GM23338 (cell line): ENCODE measurements at regions not wholly inside any gene's neighbourhood (a gene's known extent, or its start where the extent isn't known, plus 50 kb on each side); places are given as distances from the start of the nearest gene placed in this dataset.

Experiments used
- ATAC-seq: fragments of 200-7000 bp; cut with Tn5 transposase; 3 replicates; pipeline ENCODE4 v1.9.1; 2020
- DNase-seq: peaks from one replicate; pipeline ENCODE4 v3.0.0-alpha.2; 2015; ENCODE audit warnings: low spot score
- H2AFZ ChIP-seq: fragments of 200-600 bp; sonication (generic); 2 replicates; pipeline ENCODE4 v1.8.0; 2016; ENCODE audit warnings: antibody characterized with exemption, mild to moderate bottlenecking, moderate library complexity
- H3F3A ChIP-seq: fragments of 200-600 bp; sonication (generic); replicated peaks from 2 replicates; pipeline ENCODE4 v1.8.0; 2017; ENCODE audit warnings: antibody characterized with exemption, mixed run types, low read depth
- H3K27ac ChIP-seq: fragments of 200-600 bp; sonication (generic); 2 replicates; pipeline ENCODE4 v1.6.1; 2016; ENCODE audit warnings: low read depth
- H3K27me3 ChIP-seq: fragments of 200-600 bp; sonication (generic); 2 replicates; pipeline ENCODE4 v1.8.0; 2016; ENCODE audit warnings: mild to moderate bottlenecking, mixed run types, moderate library complexity; ENCODE audit not compliant: insufficient read depth
- H3K36me3 ChIP-seq: fragments of 200-600 bp; sonication (generic); 2 replicates; pipeline ENCODE4 v1.8.0; 2016; ENCODE audit warnings: mild to moderate bottlenecking; ENCODE audit not compliant: insufficient read depth
- H3K4me1 ChIP-seq: fragments of 200-600 bp; sonication (generic); 2 replicates; pipeline ENCODE4 v1.8.0; 2016; ENCODE audit warnings: mild to moderate bottlenecking, moderate library complexity; ENCODE audit not compliant: insufficient read depth
- H3K4me2 ChIP-seq: fragments of 200-600 bp; sonication (generic); 2 replicates; pipeline ENCODE4 v1.7.1; 2017; ENCODE audit warnings: mixed run types
- H3K4me3 ChIP-seq: fragments of 200-600 bp; sonication (generic); 2 replicates; pipeline ENCODE4 v1.6.1; 2016; ENCODE audit warnings: mixed run types
- H3K79me2 ChIP-seq: fragments of 200-600 bp; sonication (generic); replicated peaks from 2 replicates; pipeline ENCODE4 v1.8.0; 2017; ENCODE audit warnings: mild to moderate bottlenecking; ENCODE audit not compliant: insufficient read depth
- H3K9me2 ChIP-seq: fragments of 200-600 bp; sonication (generic); 2 replicates; pipeline ENCODE4 v1.8.0; 2017; ENCODE audit not compliant: insufficient read depth
- H4K20me1 ChIP-seq: fragments of 200-600 bp; sonication (generic); replicated peaks from 2 replicates; pipeline ENCODE4 v1.8.0; 2017; ENCODE audit warnings: mild to moderate bottlenecking; ENCODE audit not compliant: insufficient read depth
- H3K27ac Mint-ChIP-seq: 2 replicates; pipeline ENCODE4 v1.8.0; 2020; ENCODE audit warnings: inconsistent platforms, mild to moderate bottlenecking, moderate library complexity, mixed read lengths
- H3K27me3 Mint-ChIP-seq: 3 replicates; pipeline ENCODE4 v1.8.0; 2022; ENCODE audit warnings: low read depth, mild to moderate bottlenecking, moderate library complexity, mixed read lengths, inconsistent platforms; ENCODE audit not compliant: insufficient read depth, poor library complexity
- H3K36me3 Mint-ChIP-seq: 3 replicates; pipeline ENCODE4 v1.8.0; 2021; ENCODE audit warnings: low read depth, mild to moderate bottlenecking, inconsistent platforms, moderate library complexity, mixed read lengths
- H3K4me1 Mint-ChIP-seq: 3 replicates; pipeline ENCODE4 v1.8.0; 2020; ENCODE audit warnings: mild to moderate bottlenecking, inconsistent platforms, mixed read lengths
- H3K4me3 Mint-ChIP-seq: 3 replicates; pipeline ENCODE4 v1.8.0; 2021; ENCODE audit warnings: moderate library complexity, mild to moderate bottlenecking, inconsistent platforms, mixed read lengths
- H3K9me3 Mint-ChIP-seq: 3 replicates; pipeline ENCODE4 v1.8.0; 2020; ENCODE audit warnings: moderate library complexity, mild to moderate bottlenecking, inconsistent platforms, mixed read lengths
- CREB1 ChIP-seq: fragments of 250-450 bp; sonication (Bioruptor Pico); IDR thresholded peaks from 2 replicates; pipeline ENCODE4 v1.5.0; 2020; ENCODE audit warnings: low read depth, mild to moderate bottlenecking, moderate library complexity
- CTCF ChIP-seq, 2 experiments: fragments of 200-600 bp in 1 of 2; sonication (generic) in 1 of 2; conservative IDR thresholded peaks; 2 replicates each; pipeline versions ENCODE4 v1.5.1 to v1.6.1; 2016 to 2017; ENCODE audit warnings: antibody characterized with exemption in 2 of 2, low read depth in 2 of 2, mild to moderate bottlenecking in 2 of 2, moderate library complexity in 1 of 2
- ETS1 ChIP-seq: IDR thresholded peaks from 2 replicates; pipeline ENCODE4 v1.6.1; 2016; ENCODE audit warnings: antibody characterized with exemption
- EZH2 ChIP-seq: fragments of 200-600 bp; sonication (generic); IDR thresholded peaks from one replicate; pipeline ENCODE4 v1.8.0; 2017; ENCODE audit warnings: antibody characterized with exemption, mild to moderate bottlenecking, low read depth; ENCODE audit not compliant: unreplicated experiment
- EZH2phosphoT487 ChIP-seq: fragments of 200-600 bp; sonication (generic); IDR thresholded peaks from one replicate; pipeline ENCODE4 v1.8.1; 2018; ENCODE audit warnings: antibody characterized with exemption; ENCODE audit not compliant: unreplicated experiment
- JUNB ChIP-seq: IDR thresholded peaks from one replicate; pipeline ENCODE4 v1.6.1; 2016; ENCODE audit warnings: antibody characterized with exemption; ENCODE audit not compliant: unreplicated experiment
- NANOG ChIP-seq: IDR thresholded peaks from 2 replicates; pipeline ENCODE4 v1.6.1; 2016; ENCODE audit warnings: antibody characterized with exemption, borderline replicate concordance
- POLR2AphosphoS5 ChIP-seq: IDR thresholded peaks from 2 replicates; pipeline ENCODE4 v1.6.1; 2016; ENCODE audit warnings: antibody characterized with exemption, low read depth
- REST ChIP-seq: IDR thresholded peaks from one replicate; pipeline ENCODE4 v1.6.1; 2018; ENCODE audit warnings: antibody characterized with exemption; ENCODE audit not compliant: unreplicated experiment
- STAT1 ChIP-seq: IDR thresholded peaks from one replicate; pipeline ENCODE4 v1.6.1; 2016; ENCODE audit warnings: antibody characterized with exemption; ENCODE audit not compliant: unreplicated experiment
- ZNF114 ChIP-seq: fragments of 250-450 bp; sonication (Bioruptor Pico); IDR thresholded peaks from 2 replicates; pipeline ENCODE4 v1.5.0; 2020; ENCODE audit warnings: mild to moderate bottlenecking, moderate library complexity
- ZNF331 ChIP-seq: fragments of 250-450 bp; sonication (Bioruptor Pico); IDR thresholded peaks from 2 replicates; pipeline ENCODE4 v1.5.0; 2020; ENCODE audit warnings: low read depth, mild to moderate bottlenecking, moderate library complexity
- ZNF462 ChIP-seq: fragments of 250-450 bp; sonication (Bioruptor Pico); IDR thresholded peaks from 2 replicates; pipeline ENCODE4 v1.5.0; 2020; ENCODE audit warnings: mild to moderate bottlenecking, moderate library complexity

GRCh38 chr22:34934261-34934660 is 131.7 kb upstream of the ISX start:
- Histone ChIP-seq H3K4me2 (no peak overlapping the region), H4K20me1 (no peaks in the 10 kb centered on the region), H3K79me2 (no peaks in the 10 kb centered on the region), H3K4me1 (peaks cover under 1% of the 10 kb centered on the region; the same call in 1 of the 2 replicates), H3K36me3 (no peaks in the 10 kb centered on the region), H3K9me2 (peaks cover 10% of the 10 kb centered on the region; the same call in 1 of the 2 replicates), H3K27ac (no peak overlapping the region), H3F3A (no peaks in the 10 kb centered on the region), H2AFZ (no peak overlapping the region; the same call in 1 of the 2 replicates), H3K27me3 (no peaks in the 10 kb centered on the region), H3K4me3 (no peak overlapping the region)
- Mint-ChIP-seq H3K27me3 (peaks cover 7% of the 10 kb centered on the region), H3K9me3 (peaks cover 52% of the 10 kb centered on the region), H3K4me1 (peaks cover 5% of the 10 kb centered on the region; the same call in 2 of the 3 replicates), H3K36me3 (no peaks in the 10 kb centered on the region), H3K27ac (no peak overlapping the region), H3K4me3 (no peak overlapping the region)
- no peak for ATAC-seq
- no peak for DNase-seq
- TF ChIP-seq ZNF331 (CRISPR knock-in tag) = no peak
- no peak for TF ChIP-seq CREB1
- TF ChIP-seq ZNF462 (CRISPR knock-in tag) = no peak
- no peak for TF ChIP-seq STAT1
- no peak for TF ChIP-seq CTCF (conservative IDR thresholded peaks at IDR 0.05; ENCODE audit: low read depth in 2 of 2)
- no peak for TF ChIP-seq POLR2AphosphoS5
- no peak for TF ChIP-seq EZH2
- no peak for TF ChIP-seq NANOG
- TF ChIP-seq JUNB = no peak
- no peak for TF ChIP-seq ETS1
- no peak for TF ChIP-seq EZH2phosphoT487
- TF ChIP-seq ZNF114 = no peak
- no peak for TF ChIP-seq REST
